ENCODE measurements at regions not wholly inside any gene's neighbourhood (a gene's known extent, or its start where the extent isn't known, plus 50 kb on each side); places are given as distances from the start of the nearest gene placed in this dataset.

- DNase-seq (ENCODE audit: low read depth in 1 of 2, low spot score in 1 of 2): no peak
- Histone ChIP-seq H3K36me3 (no peaks in the 10 kb centered on the region), H3K27me3 (no peaks in the 10 kb centered on the region), H3K9me3 (ENCODE audit: low read depth) (no peaks in the 10 kb centered on the region), H3K4me3 (no peak overlapping the region), H3K27ac (no peak overlapping the region), H3K4me1 (ENCODE audit: low read depth) (no peaks in the 10 kb centered on the region)
- TF ChIP-seq, protein P1, sequence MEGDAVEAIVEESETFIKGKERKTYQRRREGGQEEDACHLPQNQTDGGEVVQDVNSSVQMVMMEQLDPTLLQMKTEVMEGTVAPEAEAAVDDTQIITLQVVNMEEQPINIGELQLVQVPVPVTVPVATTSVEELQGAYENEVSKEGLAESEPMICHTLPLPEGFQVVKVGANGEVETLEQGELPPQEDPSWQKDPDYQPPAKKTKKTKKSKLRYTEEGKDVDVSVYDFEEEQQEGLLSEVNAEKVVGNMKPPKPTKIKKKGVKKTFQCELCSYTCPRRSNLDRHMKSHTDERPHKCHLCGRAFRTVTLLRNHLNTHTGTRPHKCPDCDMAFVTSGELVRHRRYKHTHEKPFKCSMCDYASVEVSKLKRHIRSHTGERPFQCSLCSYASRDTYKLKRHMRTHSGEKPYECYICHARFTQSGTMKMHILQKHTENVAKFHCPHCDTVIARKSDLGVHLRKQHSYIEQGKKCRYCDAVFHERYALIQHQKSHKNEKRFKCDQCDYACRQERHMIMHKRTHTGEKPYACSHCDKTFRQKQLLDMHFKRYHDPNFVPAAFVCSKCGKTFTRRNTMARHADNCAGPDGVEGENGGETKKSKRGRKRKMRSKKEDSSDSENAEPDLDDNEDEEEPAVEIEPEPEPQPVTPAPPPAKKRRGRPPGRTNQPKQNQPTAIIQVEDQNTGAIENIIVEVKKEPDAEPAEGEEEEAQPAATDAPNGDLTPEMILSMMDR (IDR thresholded peaks at IDR 0.05; ENCODE audit: low read depth, low read length): no peak
These were observed 357.7 kb upstream of the SMIM21 start for GRCh38 chr18:75785206-75785605.

DNA sequence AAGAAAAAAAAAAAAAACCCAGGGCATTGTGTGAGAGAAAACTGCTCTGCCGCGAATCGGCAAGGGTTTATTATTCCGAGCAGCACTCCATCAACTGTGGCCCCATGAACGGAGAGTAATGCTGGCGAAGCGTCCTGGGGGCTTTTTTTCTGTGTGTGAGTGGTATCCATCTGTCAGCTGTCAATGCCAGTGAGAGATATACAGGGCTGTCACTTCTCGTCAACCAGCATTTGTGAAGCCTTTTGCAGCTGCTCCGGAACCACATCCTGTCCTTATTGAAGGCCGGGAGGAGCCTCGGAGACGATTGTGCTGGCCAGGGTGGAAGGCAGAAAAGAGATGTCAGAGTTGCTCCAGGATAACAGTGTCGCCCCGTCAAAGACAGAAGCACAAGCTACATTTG, 356.9 kb upstream of the SMIM21 start:
- H3K9me3 ChIP-seq (ENCODE audit: low read depth): no peaks in the 10 kb centered on the region
- H3K36me3 ChIP-seq: no peaks in the 10 kb centered on the region
- peaks cover under 1% of the 10 kb centered on the region for H3K27me3 ChIP-seq
- no peak for DNase-seq (ENCODE audit: low read depth in 1 of 2, low spot score in 1 of 2)
- H3K4me1 ChIP-seq (ENCODE audit: low read depth): no peaks in the 10 kb centered on the region
- no peak overlapping the region for H3K27ac ChIP-seq
- TF ChIP-seq, protein P1 (IDR thresholded peaks at IDR 0.05; ENCODE audit: low read depth, low read length): no peak
- H3K4me3 ChIP-seq: no peak overlapping the region

GRCh38 chr18:75783566-75784281, 356.2 kb upstream of the SMIM21 start:
- H3K4me3 ChIP-seq: no peak overlapping the region
- TF ChIP-seq, protein P1 (IDR thresholded peaks at IDR 0.05; ENCODE audit: low read depth, low read length): no peak
- H3K27ac ChIP-seq: no peak overlapping the region
- H3K9me3 ChIP-seq (ENCODE audit: low read depth): no peaks in the 10 kb centered on the region
- no peaks in the 10 kb centered on the region for H3K4me1 ChIP-seq (ENCODE audit: low read depth)
- no peak for DNase-seq (ENCODE audit: low read depth in 1 of 2, low spot score in 1 of 2)
- H3K36me3 ChIP-seq: no peaks in the 10 kb centered on the region
- H3K27me3 ChIP-seq: peaks cover 7% of the 10 kb centered on the region

- no peak for DNase-seq (ENCODE audit: low read depth in 1 of 2, low spot score in 1 of 2)
- Histone ChIP-seq H3K27me3 (peaks cover 10% of the 10 kb centered on the region), H3K4me1 (ENCODE audit: low read depth) (no peaks in the 10 kb centered on the region), H3K27ac (no peak overlapping the region), H3K36me3 (no peaks in the 10 kb centered on the region), H3K4me3 (no peak overlapping the region), H3K9me3 (ENCODE audit: low read depth) (no peaks in the 10 kb centered on the region)
- TF ChIP-seq, protein P1 (IDR thresholded peaks at IDR 0.05; ENCODE audit: low read depth, low read length): no peak
These were observed 355.3 kb upstream of the SMIM21 start for GRCh38 chr18:75782826-75783225.

DNA sequence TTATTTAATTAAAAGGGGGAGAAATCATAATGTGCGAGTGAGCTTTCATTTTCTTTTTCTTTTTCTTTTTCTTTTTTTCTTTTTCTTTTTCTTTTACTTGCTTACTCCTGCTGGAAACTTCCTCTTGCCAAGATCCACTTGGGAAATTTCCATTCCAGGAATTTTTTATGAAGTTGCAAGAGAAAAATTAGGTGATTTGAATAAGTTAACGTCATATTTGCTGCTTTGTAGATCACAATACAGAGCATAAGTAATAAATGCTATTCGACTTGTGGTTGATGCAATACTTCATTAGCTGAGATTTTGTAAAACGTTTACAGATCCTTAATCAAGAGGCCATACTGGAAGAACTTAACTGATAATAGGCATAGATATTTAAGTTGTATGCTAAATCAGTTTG, 354.7 kb upstream of the SMIM21 start:
- TF ChIP-seq, protein P1 (IDR thresholded peaks at IDR 0.05; ENCODE audit: low read depth, low read length): no peak
- Histone ChIP-seq H3K36me3 (no peaks in the 10 kb centered on the region), H3K27ac (no peak overlapping the region), H3K9me3 (ENCODE audit: low read depth) (no peaks in the 10 kb centered on the region), H3K27me3 (peaks cover 10% of the 10 kb centered on the region), H3K4me1 (ENCODE audit: low read depth) (no peaks in the 10 kb centered on the region), H3K4me3 (no peak overlapping the region)
- DNase-seq (ENCODE audit: low read depth in 1 of 2, low spot score in 1 of 2): no peak
